Uterus (tissue), 2 donors: ENCODE measurements at regions not wholly inside any gene's neighbourhood (a gene's known extent, or its start where the extent isn't known, plus 50 kb on each side); places are given as distances from the start of the nearest gene placed in this dataset.

Experiments
- CTCF ChIP-seq, 4 experiments: fragments of 200-600 bp in 2 of 4; fragments of 450-650 bp in 2 of 4; sonication (generic) in 2 of 4; IDR thresholded peaks; one replicate each; pipeline ENCODE4 v1.5.1; 2016 to 2019; ENCODE audit warnings: antibody characterized with exemption in 4 of 4, mild to moderate bottlenecking in 2 of 4, moderate library complexity in 1 of 4
- POLR2A ChIP-seq, 2 donors: fragments of 450-650 bp; IDR thresholded peaks; one replicate each; pipeline ENCODE4 v1.6.1; 2016; ENCODE audit warnings: antibody characterized with exemption in 2 of 2, mild to moderate bottlenecking in 1 of 2, moderate library complexity in 1 of 2

GRCh38 chr1:194171596-194171995 is 985.2 kb upstream of the B3GALT2 start:
- TF ChIP-seq CTCF (IDR thresholded peaks at IDR 0.05): no peak
- TF ChIP-seq POLR2A (IDR thresholded peaks at IDR 0.05): no peak
